ENCODE measurements at regions not wholly inside any gene's neighbourhood (a gene's known extent, or its start where the extent isn't known, plus 50 kb on each side); places are given as distances from the start of the nearest gene placed in this dataset.

- Mint-ChIP-seq H3K9me3 (no peaks in the 10 kb centered on the region), H3K4me1 (peaks cover 14% of the 10 kb centered on the region), H3K27me3 (ENCODE audit: insufficient read depth, low read depth, poor library complexity) (no peaks in the 10 kb centered on the region), H3K36me3 (ENCODE audit: low read depth) (no peaks in the 10 kb centered on the region), H3K4me3 (no peak overlapping the region), H3K27ac (no peak overlapping the region)
- H3K4me1 ChIP-seq (ENCODE audit: insufficient read depth): peaks cover 7% of the 10 kb centered on the region; the same call in 1 of the 2 replicates
- no peaks in the 10 kb centered on the region for H3K79me2 ChIP-seq (replicated peaks; ENCODE audit: insufficient read depth)
- ATAC-seq (no peak), DNase-seq (ENCODE audit: low spot score) (peak; percentile 6)
- peak overlapping the region; percentile 16; the same call in 1 of the 2 replicates for H2AFZ ChIP-seq
- H3K27ac ChIP-seq (ENCODE audit: low read depth): no peak overlapping the region
- peak overlapping the region; percentile 18; the same call in 1 of the 2 replicates for H3K4me2 ChIP-seq
- no peaks in the 10 kb centered on the region for H3K36me3 ChIP-seq (ENCODE audit: insufficient read depth)
- H3K9me2 ChIP-seq (ENCODE audit: insufficient read depth): no peaks in the 10 kb centered on the region
- no peak for TF ChIP-seq CTCF (conservative IDR thresholded peaks at IDR 0.05; ENCODE audit: low read depth in 2 of 2)
- TF ChIP-seq POLR2AphosphoS5 (IDR thresholded peaks at IDR 0.05; ENCODE audit: low read depth): no peak
- TF ChIP-seq ZNF462 (CRISPR knock-in tag; IDR thresholded peaks at IDR 0.05): no peak
- TF ChIP-seq EZH2phosphoT487 (IDR thresholded peaks at IDR 0.05; ENCODE audit: unreplicated experiment): no peak
- no peak for TF ChIP-seq NANOG (IDR thresholded peaks at IDR 0.05; ENCODE audit: borderline replicate concordance)
- TF ChIP-seq ETS1 (IDR thresholded peaks at IDR 0.05): no peak
- no peak for TF ChIP-seq EZH2 (IDR thresholded peaks at IDR 0.05; ENCODE audit: low read depth, unreplicated experiment)
- no peak for TF ChIP-seq JUNB (IDR thresholded peaks at IDR 0.05; ENCODE audit: unreplicated experiment)
- no peak for TF ChIP-seq ZNF331 (CRISPR knock-in tag; IDR thresholded peaks at IDR 0.05; ENCODE audit: low read depth)
- no peak for TF ChIP-seq REST (IDR thresholded peaks at IDR 0.05; ENCODE audit: unreplicated experiment)
- TF ChIP-seq CREB1 (CRISPR knock-in tag; IDR thresholded peaks at IDR 0.05; ENCODE audit: low read depth): no peak
- no peak for TF ChIP-seq STAT1 (IDR thresholded peaks at IDR 0.05; ENCODE audit: unreplicated experiment)
- TF ChIP-seq ZNF114 (CRISPR knock-in tag; IDR thresholded peaks at IDR 0.05): no peak
- no peaks in the 10 kb centered on the region for H4K20me1 ChIP-seq (replicated peaks; ENCODE audit: insufficient read depth)
- H3K27me3 ChIP-seq (ENCODE audit: insufficient read depth): no peaks in the 10 kb centered on the region
- no peaks in the 10 kb centered on the region for H3F3A ChIP-seq (replicated peaks; ENCODE audit: low read depth)
- no peak overlapping the region for H3K4me3 ChIP-seq
Observed at GRCh38 chr6:50979171-50979525, 160.5 kb downstream of the TFAP2B start.
